HEK293 (cell line): ENCODE measurements at regions not wholly inside any gene's neighbourhood (a gene's known extent, or its start where the extent isn't known, plus 50 kb on each side); places are given as distances from the start of the nearest gene placed in this dataset.

Experiments
- CTCF ChIA-PET: fragments of 350-600 bp; formaldehyde crosslinking; extraction: SDS; loops from one replicate; lab custom pipeline; 2021; ENCODE audit warnings: antibody characterized with exemption; lab: Yijun Ruan, JAX
- POLR2A ChIA-PET: fragments of 300-600 bp; formaldehyde crosslinking; extraction: SDS; loops from one replicate; lab custom pipeline; 2020; ENCODE audit warnings: antibody characterized with exemption, inconsistent platforms; lab: Yijun Ruan, JAX
- H3K27ac ChIP-seq: fragments of 200-500 bp; sonication (Bioruptor generic); 2 replicates; pipeline ENCODE4 v1.5.1; 2014; ENCODE audit warnings: low read depth, low read length, control low read depth, inconsistent platforms; ENCODE audit errors: extremely low read depth
- H3K36me3 ChIP-seq, 2 experiments: fragments of 200-500 bp in 1 of 2; sonication (Bioruptor generic) in 1 of 2; 1 replicate in 1 of 2; 2 replicates in 1 of 2; pipeline ENCODE4 v1.5.1; 2014 to 2017; ENCODE audit warnings: inconsistent platforms in 2 of 2, low read length in 2 of 2; ENCODE audit not compliant: control insufficient read depth in 2 of 2, insufficient read depth in 1 of 2
- H3K4me1 ChIP-seq: fragments of 200-500 bp; sonication (Bioruptor generic); 2 replicates; pipeline ENCODE4 v1.5.1; 2014; ENCODE audit warnings: mild to moderate bottlenecking, low read length, inconsistent platforms; ENCODE audit not compliant: control insufficient read depth, insufficient read depth
- H3K4me3 ChIP-seq: 2 replicates; pipeline ENCODE4 v1.5.1; 2011; ENCODE audit warnings: low read depth, mild to moderate bottlenecking, control low read depth, low read length, moderate library complexity
- H3K9me3 ChIP-seq: fragments of 200-500 bp; sonication (Bioruptor generic); 2 replicates; pipeline ENCODE4 v1.5.1; 2014; ENCODE audit warnings: low read depth, low read length, inconsistent platforms; ENCODE audit not compliant: control insufficient read depth, insufficient read depth
- BCL11B ChIP-seq: fragments of 450-650 bp; formaldehyde crosslinking; IDR thresholded peaks from 2 replicates; pipeline ENCODE4 v1.5.1; 2016; ENCODE audit warnings: low read depth, missing biosample characterization, missing genetic modification characterization
- GLI2 ChIP-seq: fragments of 450-650 bp; formaldehyde crosslinking; IDR thresholded peaks from 2 replicates; pipeline ENCODE4; 2017; ENCODE audit warnings: missing biosample characterization, missing genetic modification characterization, low read depth, borderline replicate concordance
- GLIS1 ChIP-seq: fragments of 450-650 bp; formaldehyde crosslinking; IDR thresholded peaks from 2 replicates; pipeline ENCODE4 v1.5.1; 2016; ENCODE audit warnings: missing biosample characterization, missing genetic modification characterization
- MZF1 ChIP-seq: fragments of 450-650 bp; formaldehyde crosslinking; IDR thresholded peaks from 2 replicates; pipeline ENCODE4 v1.5.1; 2017; ENCODE audit warnings: missing biosample characterization, missing genetic modification characterization, borderline replicate concordance
- SCRT2 ChIP-seq: fragments of 450-650 bp; formaldehyde crosslinking; IDR thresholded peaks from 2 replicates; pipeline ENCODE4 v1.5.1; 2016; ENCODE audit warnings: missing biosample characterization, missing genetic modification characterization
- YY1 ChIP-seq: fragments of 450-650 bp; formaldehyde crosslinking; IDR thresholded peaks from 2 replicates; pipeline ENCODE4 v1.5.1; 2018; ENCODE audit warnings: missing biosample characterization, missing genetic modification characterization
- ZBTB1 ChIP-seq: fragments of 450-650 bp; formaldehyde crosslinking; IDR thresholded peaks from 2 replicates; pipeline ENCODE4 v1.5.1; 2016; ENCODE audit warnings: missing biosample characterization, missing genetic modification characterization
- ZFP37 ChIP-seq: fragments of 450-650 bp; formaldehyde crosslinking; IDR thresholded peaks from 2 replicates; pipeline ENCODE4 v1.5.1; 2016; ENCODE audit warnings: missing biosample characterization, missing genetic modification characterization
- ZNF112 ChIP-seq: fragments of 450-650 bp; formaldehyde crosslinking; IDR thresholded peaks from 2 replicates; pipeline ENCODE4 v1.5.0; 2017; ENCODE audit warnings: missing biosample characterization, missing genetic modification characterization
- ZNF146 ChIP-seq: fragments of 450-650 bp; formaldehyde crosslinking; IDR thresholded peaks from 2 replicates; pipeline ENCODE4 v1.5.1; 2016; ENCODE audit warnings: missing biosample characterization, missing genetic modification characterization
- ZNF16 ChIP-seq: fragments of 450-650 bp; formaldehyde crosslinking; IDR thresholded peaks from 2 replicates; pipeline ENCODE4 v1.5.1; 2016; ENCODE audit warnings: low read depth, missing biosample characterization, missing genetic modification characterization
- ZNF174 ChIP-seq: fragments of 450-650 bp; formaldehyde crosslinking; IDR thresholded peaks from 2 replicates; pipeline ENCODE4 v1.5.0; 2017; ENCODE audit warnings: missing biosample characterization, mild to moderate bottlenecking, missing genetic modification characterization
- ZNF175 ChIP-seq: fragments of 450-650 bp; formaldehyde crosslinking; IDR thresholded peaks from 2 replicates; pipeline ENCODE4 v1.5.1; 2016; ENCODE audit warnings: missing biosample characterization, missing genetic modification characterization
- ZNF223 ChIP-seq: fragments of 450-650 bp; formaldehyde crosslinking; IDR thresholded peaks from 2 replicates; pipeline ENCODE4 v1.5.1; 2016; ENCODE audit warnings: missing biosample characterization, missing genetic modification characterization
- ZNF24 ChIP-seq: fragments of 450-650 bp; formaldehyde crosslinking; IDR thresholded peaks from 2 replicates; pipeline ENCODE4 v1.5.1; 2016; ENCODE audit warnings: missing biosample characterization, missing genetic modification characterization
- ZNF248 ChIP-seq: fragments of 450-650 bp; formaldehyde crosslinking; IDR thresholded peaks from 2 replicates; pipeline ENCODE4 v1.5.1; 2017; ENCODE audit warnings: missing biosample characterization, missing genetic modification characterization
- ZNF274 ChIP-seq, 2 experiments: fragments of 200-500 bp in 1 of 2; fragments of 450-650 bp in 1 of 2; sonication (Bioruptor generic) in 1 of 2; formaldehyde crosslinking in 1 of 2; IDR thresholded peaks; 2 replicates each; pipeline versions ENCODE4 v1.5.1 to v1.6.1; 2014 to 2016; ENCODE audit warnings: borderline replicate concordance in 1 of 2, inconsistent platforms in 1 of 2, low read length in 1 of 2, missing biosample characterization in 1 of 2, missing genetic modification characterization in 1 of 2
- ZNF292 ChIP-seq: fragments of 450-650 bp; formaldehyde crosslinking; IDR thresholded peaks from 2 replicates; pipeline ENCODE4 v1.5.1; 2016; ENCODE audit warnings: low read depth, missing biosample characterization, missing genetic modification characterization, borderline replicate concordance
- ZNF302 ChIP-seq: fragments of 450-650 bp; formaldehyde crosslinking; IDR thresholded peaks from 2 replicates; pipeline ENCODE4 v1.5.1; 2016; ENCODE audit warnings: missing biosample characterization, missing genetic modification characterization, low read depth
- ZNF341 ChIP-seq: fragments of 450-650 bp; formaldehyde crosslinking; IDR thresholded peaks from 2 replicates; pipeline ENCODE4; 2016; ENCODE audit warnings: low read depth, missing biosample characterization, missing genetic modification characterization
- ZNF37A ChIP-seq: fragments of 450-650 bp; IDR thresholded peaks from 2 replicates; pipeline ENCODE4 v1.5.1; 2018; ENCODE audit warnings: missing biosample characterization, missing genetic modification characterization
- ZNF48 ChIP-seq: fragments of 450-650 bp; formaldehyde crosslinking; IDR thresholded peaks from 2 replicates; pipeline ENCODE4 v1.5.1; 2016; ENCODE audit warnings: missing biosample characterization, missing genetic modification characterization
- ZNF501 ChIP-seq: fragments of 450-650 bp; formaldehyde crosslinking; IDR thresholded peaks from 2 replicates; pipeline ENCODE4 v1.5.1; 2016; ENCODE audit warnings: missing biosample characterization, missing genetic modification characterization
- ZNF596 ChIP-seq: fragments of 450-650 bp; IDR thresholded peaks from 2 replicates; pipeline ENCODE4 v1.5.0; 2018; ENCODE audit warnings: missing biosample characterization, mild to moderate bottlenecking, missing genetic modification characterization, moderate library complexity
- ZNF747 ChIP-seq: fragments of 450-650 bp; formaldehyde crosslinking; IDR thresholded peaks from 2 replicates; pipeline ENCODE4 v1.5.1; 2016; ENCODE audit warnings: missing biosample characterization, missing genetic modification characterization
- ZNF768 ChIP-seq: fragments of 450-650 bp; formaldehyde crosslinking; IDR thresholded peaks from 2 replicates; pipeline ENCODE4 v1.5.1; 2018; ENCODE audit warnings: missing biosample characterization, mild to moderate bottlenecking, missing genetic modification characterization
- TF ChIP-seq, protein P1 (sequence below): fragments of 450-650 bp; formaldehyde crosslinking; IDR thresholded peaks from 2 replicates; pipeline ENCODE4 v1.5.1; 2016; ENCODE audit warnings: missing biosample characterization, missing genetic modification characterization
- TF ChIP-seq, protein P2 (sequence below): fragments of 450-650 bp; formaldehyde crosslinking; IDR thresholded peaks from 2 replicates; pipeline ENCODE4 v1.5.1; 2017; ENCODE audit warnings: missing biosample characterization, missing genetic modification characterization
- TF ChIP-seq, protein P3 (sequence below): fragments of 450-650 bp; formaldehyde crosslinking; IDR thresholded peaks from 2 replicates; pipeline ENCODE4 v1.5.1; 2016; ENCODE audit warnings: missing biosample characterization, missing genetic modification characterization
- TF ChIP-seq, protein P4 (sequence below): fragments of 450-650 bp; formaldehyde crosslinking; IDR thresholded peaks from 2 replicates; pipeline ENCODE4 v1.5.1; 2016; ENCODE audit warnings: missing biosample characterization, missing genetic modification characterization

DNA sequence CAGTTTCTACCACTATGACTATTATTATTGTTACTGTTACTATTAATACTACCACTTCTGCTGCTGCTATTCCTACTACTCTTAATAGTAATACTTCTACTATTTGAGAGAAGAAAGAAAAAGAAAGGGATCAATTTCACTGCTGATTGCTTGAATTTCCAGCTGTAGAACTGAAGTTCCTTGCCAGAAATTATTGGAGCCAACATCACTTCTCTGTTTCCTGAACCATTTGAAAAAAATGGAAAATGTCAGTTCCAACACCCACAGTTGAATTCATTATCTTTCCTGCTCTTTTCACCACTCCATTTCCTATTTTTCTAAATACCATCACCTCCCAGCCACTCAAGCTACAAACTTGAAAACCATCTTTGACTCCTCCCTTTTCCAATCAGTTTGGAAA is 54.1 kb upstream of the PIK3C2G start:
- ChIA-PET POLR2A (no interaction called here), CTCF (interaction anchor here (0.7 to 1.4 kb wide), 3 partner anchors 30 to 1550 kb away, joined by 3 to 4 read pairs (median 3); no protein-coding TSS in a partner anchor)
- H3K4me1 ChIP-seq: no peaks in the 10 kb centered on the region
- no peaks in the 10 kb centered on the region; the same call in 1 of the 2 replicates for H3K9me3 ChIP-seq
- H3K36me3 ChIP-seq: no peaks in the 10 kb centered on the region
- no peak overlapping the region for H3K4me3 ChIP-seq
- TF ChIP-seq, protein P1, sequence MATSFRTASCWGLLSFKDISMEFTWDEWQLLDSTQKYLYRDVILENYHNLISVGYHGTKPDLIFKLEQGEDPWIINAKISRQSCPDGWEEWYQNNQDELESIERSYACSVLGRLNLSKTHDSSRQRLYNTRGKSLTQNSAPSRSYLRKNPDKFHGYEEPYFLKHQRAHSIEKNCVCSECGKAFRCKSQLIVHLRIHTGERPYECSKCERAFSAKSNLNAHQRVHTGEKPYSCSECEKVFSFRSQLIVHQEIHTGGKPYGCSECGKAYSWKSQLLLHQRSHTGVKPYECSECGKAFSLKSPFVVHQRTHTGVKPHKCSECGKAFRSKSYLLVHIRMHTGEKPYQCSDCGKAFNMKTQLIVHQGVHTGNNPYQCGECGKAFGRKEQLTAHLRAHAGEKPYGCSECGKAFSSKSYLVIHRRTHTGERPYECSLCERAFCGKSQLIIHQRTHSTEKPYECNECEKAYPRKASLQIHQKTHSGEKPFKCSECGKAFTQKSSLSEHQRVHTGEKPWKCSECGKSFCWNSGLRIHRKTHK: no peak
- no peak for TF ChIP-seq ZNF175 (tag by site-specific recombination)
- TF ChIP-seq ZNF48: no peak
- no peak for TF ChIP-seq ZNF274 (IDR thresholded peaks at IDR 0.05; ENCODE audit: low read length)
- TF ChIP-seq ZNF274 (tag by site-specific recombination; IDR thresholded peaks at IDR 0.05; ENCODE audit: borderline replicate concordance): no peak
- TF ChIP-seq ZNF24 (tag by site-specific recombination): no peak
- TF ChIP-seq, protein P2, sequence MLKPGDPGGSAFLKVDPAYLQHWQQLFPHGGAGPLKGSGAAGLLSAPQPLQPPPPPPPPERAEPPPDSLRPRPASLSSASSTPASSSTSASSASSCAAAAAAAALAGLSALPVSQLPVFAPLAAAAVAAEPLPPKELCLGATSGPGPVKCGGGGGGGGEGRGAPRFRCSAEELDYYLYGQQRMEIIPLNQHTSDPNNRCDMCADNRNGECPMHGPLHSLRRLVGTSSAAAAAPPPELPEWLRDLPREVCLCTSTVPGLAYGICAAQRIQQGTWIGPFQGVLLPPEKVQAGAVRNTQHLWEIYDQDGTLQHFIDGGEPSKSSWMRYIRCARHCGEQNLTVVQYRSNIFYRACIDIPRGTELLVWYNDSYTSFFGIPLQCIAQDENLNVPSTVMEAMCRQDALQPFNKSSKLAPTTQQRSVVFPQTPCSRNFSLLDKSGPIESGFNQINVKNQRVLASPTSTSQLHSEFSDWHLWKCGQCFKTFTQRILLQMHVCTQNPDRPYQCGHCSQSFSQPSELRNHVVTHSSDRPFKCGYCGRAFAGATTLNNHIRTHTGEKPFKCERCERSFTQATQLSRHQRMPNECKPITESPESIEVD: no peak
- TF ChIP-seq GLIS1: no peak
- TF ChIP-seq ZFP37 (tag by site-specific recombination): no peak
- TF ChIP-seq ZNF16 (tag by site-specific recombination): no peak
- no peak for TF ChIP-seq ZNF223 (tag by site-specific recombination)
- TF ChIP-seq ZNF248: no peak
- TF ChIP-seq ZBTB1: no peak
- no peak for TF ChIP-seq ZNF146 (tag by site-specific recombination)
- TF ChIP-seq MZF1: no peak
- no peak for TF ChIP-seq ZNF596 (tag by site-specific recombination)
- no peak for TF ChIP-seq ZNF747 (tag by site-specific recombination)
- no peak for TF ChIP-seq ZNF302 (tag by site-specific recombination)
- no peak for TF ChIP-seq ZNF341
- no peak for TF ChIP-seq ZNF37A (tag by site-specific recombination)
- no peak overlapping the region for H3K27ac ChIP-seq

DNA sequence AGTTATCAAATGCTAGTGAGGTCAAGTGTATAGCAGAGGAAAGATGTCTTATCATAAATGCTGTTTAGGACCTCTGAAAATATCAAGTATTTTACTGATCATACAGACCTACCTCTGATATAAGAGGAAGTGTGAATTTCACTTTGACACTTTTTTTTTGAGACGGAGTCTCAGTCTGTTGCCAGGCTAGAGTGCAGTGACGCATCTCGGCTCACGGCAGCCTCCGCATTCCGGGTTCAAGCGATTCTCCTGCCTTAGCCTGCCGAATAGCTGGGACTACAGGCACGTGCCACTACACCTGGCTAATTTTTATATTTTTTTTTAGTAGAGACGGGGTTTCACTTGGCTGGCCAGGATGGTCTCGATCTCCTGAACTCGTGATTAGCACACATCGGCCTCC is 55.1 kb upstream of the PIK3C2G start:
- no peaks in the 10 kb centered on the region; the same call in 1 of the 2 replicates for H3K9me3 ChIP-seq
- ChIA-PET CTCF (no interaction called here), POLR2A (no interaction called here)
- no peak overlapping the region for H3K4me3 ChIP-seq
- H3K27ac ChIP-seq: no peak overlapping the region
- no peaks in the 10 kb centered on the region for H3K36me3 ChIP-seq
- no peaks in the 10 kb centered on the region for H3K4me1 ChIP-seq
- TF ChIP-seq, protein P3, sequence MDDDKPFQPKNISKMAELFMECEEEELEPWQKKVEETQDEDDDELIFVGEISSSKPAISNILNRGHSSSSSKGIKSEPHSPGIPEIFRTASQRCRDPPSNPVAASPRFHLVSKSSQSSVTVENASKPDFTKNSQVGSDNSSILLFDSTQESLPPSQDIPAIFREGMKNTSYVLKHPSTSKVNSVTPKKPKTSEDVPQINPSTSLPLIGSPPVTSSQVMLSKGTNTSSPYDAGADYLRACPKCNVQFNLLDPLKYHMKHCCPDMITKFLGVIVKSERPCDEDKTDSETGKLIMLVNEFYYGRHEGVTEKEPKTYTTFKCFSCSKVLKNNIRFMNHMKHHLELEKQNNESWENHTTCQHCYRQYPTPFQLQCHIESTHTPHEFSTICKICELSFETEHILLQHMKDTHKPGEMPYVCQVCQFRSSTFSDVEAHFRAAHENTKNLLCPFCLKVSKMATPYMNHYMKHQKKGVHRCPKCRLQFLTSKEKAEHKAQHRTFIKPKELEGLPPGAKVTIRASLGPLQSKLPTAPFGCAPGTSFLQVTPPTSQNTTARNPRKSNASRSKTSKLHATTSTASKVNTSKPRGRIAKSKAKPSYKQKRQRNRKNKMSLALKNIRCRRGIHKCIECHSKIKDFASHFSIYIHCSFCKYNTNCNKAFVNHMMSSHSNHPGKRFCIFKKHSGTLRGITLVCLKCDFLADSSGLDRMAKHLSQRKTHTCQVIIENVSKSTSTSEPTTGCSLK (tag by site-specific recombination): no peak
- TF ChIP-seq BCL11B (no peak), GLI2 (tag by site-specific recombination) (no peak), ZNF112 (tag by site-specific recombination) (no peak), ZNF37A (tag by site-specific recombination) (no peak), YY1 (no peak), ZNF174 (no peak), SCRT2 (no peak), ZNF292 (tag by site-specific recombination) (no peak), ZNF501 (tag by site-specific recombination) (no peak), ZNF768 (tag by site-specific recombination) (no peak)
- TF ChIP-seq, protein P4, sequence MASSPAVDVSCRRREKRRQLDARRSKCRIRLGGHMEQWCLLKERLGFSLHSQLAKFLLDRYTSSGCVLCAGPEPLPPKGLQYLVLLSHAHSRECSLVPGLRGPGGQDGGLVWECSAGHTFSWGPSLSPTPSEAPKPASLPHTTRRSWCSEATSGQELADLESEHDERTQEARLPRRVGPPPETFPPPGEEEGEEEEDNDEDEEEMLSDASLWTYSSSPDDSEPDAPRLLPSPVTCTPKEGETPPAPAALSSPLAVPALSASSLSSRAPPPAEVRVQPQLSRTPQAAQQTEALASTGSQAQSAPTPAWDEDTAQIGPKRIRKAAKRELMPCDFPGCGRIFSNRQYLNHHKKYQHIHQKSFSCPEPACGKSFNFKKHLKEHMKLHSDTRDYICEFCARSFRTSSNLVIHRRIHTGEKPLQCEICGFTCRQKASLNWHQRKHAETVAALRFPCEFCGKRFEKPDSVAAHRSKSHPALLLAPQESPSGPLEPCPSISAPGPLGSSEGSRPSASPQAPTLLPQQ (tag by site-specific recombination): no peak
